NCI-H128 (cell line): ENCODE measurements at regions not wholly inside any gene's neighbourhood (a gene's known extent, or its start where the extent isn't known, plus 50 kb on each side); places are given as distances from the start of the nearest gene placed in this dataset.

ENCODE experiments used
- DNase-seq: peaks from one replicate; lab custom pipeline; 2025; ENCODE audit not compliant: unreplicated experiment; lab: John Stamatoyannopoulos, UW

- no peak for DNase-seq
Measured at GRCh38 chr3:103585809-103586208, 1151.0 kb downstream of the ZPLD1 start.

- no peak for DNase-seq
Measured at GRCh38 chr3:103589770-103590169, 1155.0 kb downstream of the ZPLD1 start.

GRCh38 chr3:103600844-103601243 lies 1166.0 kb downstream of the ZPLD1 start:
- no peak for DNase-seq

GRCh38 chr3:103601666-103602065 lies 1166.9 kb downstream of the ZPLD1 start:
- no peak for DNase-seq

- DNase-seq: no peak
Measured at GRCh38 chr3:103609472-103609871, 1174.7 kb downstream of the ZPLD1 start.

GRCh38 chr3:103613397-103614156 lies 1178.8 kb downstream of the ZPLD1 start:
- no peak for DNase-seq

GRCh38 chr3:103614719-103615118 lies 1179.9 kb downstream of the ZPLD1 start:
- no peak for DNase-seq

GRCh38 chr3:103617961-103618360 lies 1183.1 kb downstream of the ZPLD1 start:
- DNase-seq: no peak

- no peak for DNase-seq
Measured at GRCh38 chr3:103624271-103624670, 1189.5 kb downstream of the ZPLD1 start.

GRCh38 chr3:103629391-103629790 lies 1194.6 kb downstream of the ZPLD1 start:
- DNase-seq: no peak

- DNase-seq: no peak
Measured at GRCh38 chr3:103644450-103644849, 1209.6 kb downstream of the ZPLD1 start.

- DNase-seq: no peak
Measured at GRCh38 chr3:103653996-103654395, 1219.2 kb downstream of the ZPLD1 start.

GRCh38 chr3:103657756-103658155 lies 1222.9 kb downstream of the ZPLD1 start:
- no peak for DNase-seq

- DNase-seq: no peak
Measured at GRCh38 chr3:103660810-103661209, 1226.0 kb downstream of the ZPLD1 start.

GRCh38 chr3:103662591-103662990 lies 1227.8 kb downstream of the ZPLD1 start:
- DNase-seq: no peak

GRCh38 chr3:103672346-103672745 lies 1237.5 kb downstream of the ZPLD1 start:
- DNase-seq: no peak

GRCh38 chr3:103684904-103685303 lies 1250.1 kb downstream of the ZPLD1 start:
- DNase-seq: peak; percentile 66

- no peak for DNase-seq
Measured at GRCh38 chr3:103685939-103686338, 1251.1 kb downstream of the ZPLD1 start.

GRCh38 chr3:103690536-103690935 lies 1255.7 kb downstream of the ZPLD1 start:
- no peak for DNase-seq

- no peak for DNase-seq
Measured at GRCh38 chr3:103693831-103694230, 1259.0 kb downstream of the ZPLD1 start.

- DNase-seq: no peak
Measured at GRCh38 chr3:103698646-103699045, 1263.8 kb downstream of the ZPLD1 start.

GRCh38 chr3:103699228-103699627 lies 1264.4 kb downstream of the ZPLD1 start:
- DNase-seq: no peak

GRCh38 chr3:103705641-103706040 lies 1270.8 kb downstream of the ZPLD1 start:
- no peak for DNase-seq
